NCI-H187 (cell line): ENCODE measurements at regions not wholly inside any gene's neighbourhood (a gene's known extent, or its start where the extent isn't known, plus 50 kb on each side); places are given as distances from the start of the nearest gene placed in this dataset.
A peak's percentile ranks its signal among the peaks of the same experiment; 100 is the strongest.

Source experiments
- DNase-seq, 2 experiments: peaks; one replicate each; lab custom pipeline; 2025; lab: John Stamatoyannopoulos, UW

- no peak for DNase-seq
Measured at GRCh38 chr6:112725541-112726085, 378.5 kb downstream of the RFPL4B start.

- no peak for DNase-seq
Measured at GRCh38 chr6:112735129-112735528, 388.0 kb downstream of the RFPL4B start.

- no peak for DNase-seq
Measured at GRCh38 chr6:112739766-112740165, 392.6 kb downstream of the RFPL4B start.

- no peak for DNase-seq
Measured at GRCh38 chr6:112743323-112743722, 396.2 kb downstream of the RFPL4B start.

GRCh38 chr6:112744827-112745226, 397.7 kb downstream of the RFPL4B start:
- DNase-seq: no peak

- no peak for DNase-seq
Measured at GRCh38 chr6:112745765-112746164, 398.6 kb downstream of the RFPL4B start.

GRCh38 chr6:112749673-112750072, 402.5 kb downstream of the RFPL4B start:
- DNase-seq: no peak

GRCh38 chr6:112752305-112752704, 405.2 kb downstream of the RFPL4B start:
- no peak for DNase-seq

GRCh38 chr6:112752791-112753190, 405.7 kb downstream of the RFPL4B start:
- no peak for DNase-seq

GRCh38 chr6:112760831-112761230, 413.7 kb downstream of the RFPL4B start:
- DNase-seq: no peak

- no peak for DNase-seq
Measured at GRCh38 chr6:112761740-112762139, 414.6 kb downstream of the RFPL4B start.

GRCh38 chr6:112764377-112764776, 417.2 kb downstream of the RFPL4B start:
- peak; percentile 7 to 9 for DNase-seq

GRCh38 chr6:112770308-112770707, 423.2 kb downstream of the RFPL4B start:
- no peak for DNase-seq

- no peak for DNase-seq
Measured at GRCh38 chr6:112773187-112773586, 426.1 kb downstream of the RFPL4B start.

GRCh38 chr6:112774319-112774718, 427.2 kb downstream of the RFPL4B start:
- DNase-seq: no peak

GRCh38 chr6:112780498-112781096, 433.5 kb downstream of the RFPL4B start:
- DNase-seq: peak; percentile 27 to 41

GRCh38 chr6:112781241-112781640, 434.1 kb downstream of the RFPL4B start:
- no peak for DNase-seq

- no peak for DNase-seq
Measured at GRCh38 chr6:112785408-112785807, 438.3 kb downstream of the RFPL4B start.

GRCh38 chr6:112786801-112787200, 439.7 kb downstream of the RFPL4B start:
- no peak for DNase-seq

- DNase-seq: no peak
Measured at GRCh38 chr6:112787371-112787770, 440.2 kb downstream of the RFPL4B start.

GRCh38 chr6:112795316-112795715, 448.2 kb downstream of the RFPL4B start:
- DNase-seq: no peak

- no peak for DNase-seq
Measured at GRCh38 chr6:112796712-112797111, 449.6 kb downstream of the RFPL4B start.

GRCh38 chr6:112799889-112800288, 452.8 kb downstream of the RFPL4B start:
- no peak for DNase-seq

GRCh38 chr6:112800439-112800838, 453.3 kb downstream of the RFPL4B start:
- DNase-seq: no peak
